DOHH2 (cell line): ENCODE measurements at regions not wholly inside any gene's neighbourhood (a gene's known extent, or its start where the extent isn't known, plus 50 kb on each side); places are given as distances from the start of the nearest gene placed in this dataset.

Experiments used
- H3F3A ChIP-seq: fragments of 200-600 bp; sonication (generic), shearing (Covaris generic); 2 replicates; pipeline ENCODE4 v1.6.0; 2016; ENCODE audit warnings: antibody characterized with exemption, mild to moderate bottlenecking; ENCODE audit not compliant: control insufficient read depth, insufficient read depth
- H3K27ac ChIP-seq: fragments of 200-600 bp; sonication (generic); 2 replicates; pipeline ENCODE4 v1.5.1; 2014; ENCODE audit warnings: low read depth, mild to moderate bottlenecking, low read length, moderate library complexity
- H3K27me3 ChIP-seq: fragments of 200-600 bp; sonication (generic); 2 replicates; pipeline ENCODE4 v1.6.1; 2014; ENCODE audit warnings: mild to moderate bottlenecking, low read length, mixed read lengths; ENCODE audit not compliant: control insufficient read depth
- H3K36me3 ChIP-seq: fragments of 200-600 bp; sonication (generic); 2 replicates; pipeline ENCODE4 v1.6.1; 2014; ENCODE audit warnings: mild to moderate bottlenecking, low read length, moderate library complexity, mixed read lengths; ENCODE audit not compliant: control insufficient read depth
- H3K4me1 ChIP-seq: fragments of 200-600 bp; sonication (generic); 2 replicates; pipeline ENCODE4 v1.6.1; 2014; ENCODE audit warnings: mild to moderate bottlenecking, low read length, mixed read lengths; ENCODE audit not compliant: control insufficient read depth
- H3K4me2 ChIP-seq: fragments of 200-600 bp; sonication (generic); 2 replicates; pipeline ENCODE4 v1.6.0; 2014; ENCODE audit warnings: mild to moderate bottlenecking, low read length, moderate library complexity
- H3K4me3 ChIP-seq: fragments of 200-600 bp; sonication (generic); 2 replicates; pipeline ENCODE4 v1.5.1; 2014; ENCODE audit warnings: mild to moderate bottlenecking, low read length, mixed read lengths
- H3K79me2 ChIP-seq: fragments of 200-600 bp; sonication (generic); 2 replicates; pipeline ENCODE4 v1.6.1; 2014; ENCODE audit warnings: mild to moderate bottlenecking, low read length, mixed read lengths; ENCODE audit not compliant: control insufficient read depth
- H3K9me2 ChIP-seq: fragments of 200-600 bp; sonication (generic); replicated peaks from 2 replicates; pipeline ENCODE4 v1.6.1; 2014; ENCODE audit warnings: mild to moderate bottlenecking, low read length, mixed read lengths; ENCODE audit not compliant: control insufficient read depth
- H3K9me3 ChIP-seq: fragments of 200-600 bp; sonication (generic); 2 replicates; pipeline ENCODE4 v1.6.1; 2014; ENCODE audit warnings: antibody characterized with exemption, low read length, mixed read lengths; ENCODE audit not compliant: control insufficient read depth, insufficient read depth
- H4K20me1 ChIP-seq: fragments of 200-600 bp; sonication (generic); 2 replicates; pipeline ENCODE4 v1.6.0; 2014; ENCODE audit warnings: low read depth, mild to moderate bottlenecking, antibody characterized with exemption, low read length, moderate library complexity; ENCODE audit not compliant: control insufficient read depth, insufficient read depth
- CTCF ChIP-seq: fragments of 200-600 bp; sonication (generic); IDR thresholded peaks from one replicate; pipeline ENCODE4 v1.5.1; 2014; ENCODE audit warnings: antibody characterized with exemption, mild to moderate bottlenecking, low read depth, low read length; ENCODE audit not compliant: poor library complexity, severe bottlenecking
- EZH2phosphoT487 ChIP-seq: fragments of 200-600 bp; sonication (generic); IDR thresholded peaks from 2 replicates; pipeline ENCODE4 v1.6.1; 2017; ENCODE audit warnings: borderline replicate concordance, mild to moderate bottlenecking, antibody characterized with exemption, low read length, moderate library complexity, mixed read lengths

GRCh38 chr6:112640891-112641290, 293.8 kb downstream of the RFPL4B start:
- Histone ChIP-seq H3K9me3 (no peaks in the 10 kb centered on the region), H3K79me2 (no peaks in the 10 kb centered on the region), H3K4me3 (no peak overlapping the region), H3F3A (no peaks in the 10 kb centered on the region), H3K9me2 (no peaks in the 10 kb centered on the region), H3K36me3 (no peaks in the 10 kb centered on the region), H3K27me3 (no peaks in the 10 kb centered on the region), H3K27ac (no peak overlapping the region), H3K4me2 (no peak overlapping the region), H4K20me1 (no peaks in the 10 kb centered on the region), H3K4me1 (no peaks in the 10 kb centered on the region)
- TF ChIP-seq EZH2phosphoT487, result no peak
- no peak for TF ChIP-seq CTCF

GRCh38 chr6:112649853-112650252, 302.7 kb downstream of the RFPL4B start:
- Histone ChIP-seq H3K36me3 (no peaks in the 10 kb centered on the region), H3K4me2 (no peak overlapping the region), H3K27me3 (no peaks in the 10 kb centered on the region), H3K9me3 (no peaks in the 10 kb centered on the region), H3K79me2 (no peaks in the 10 kb centered on the region), H3K4me3 (no peak overlapping the region), H3K27ac (no peak overlapping the region), H3K4me1 (no peaks in the 10 kb centered on the region), H4K20me1 (no peaks in the 10 kb centered on the region), H3K9me2 (no peaks in the 10 kb centered on the region), H3F3A (no peaks in the 10 kb centered on the region)
- TF ChIP-seq EZH2phosphoT487 (no peak), CTCF (no peak)

GRCh38 chr6:112651239-112651638, 304.1 kb downstream of the RFPL4B start:
- Histone ChIP-seq H3K36me3 (no peaks in the 10 kb centered on the region), H3K27ac (no peak overlapping the region), H3K27me3 (no peaks in the 10 kb centered on the region), H3K9me3 (no peaks in the 10 kb centered on the region), H3K79me2 (no peaks in the 10 kb centered on the region), H3F3A (no peaks in the 10 kb centered on the region), H3K9me2 (no peaks in the 10 kb centered on the region), H3K4me2 (no peak overlapping the region), H3K4me1 (no peaks in the 10 kb centered on the region), H4K20me1 (no peaks in the 10 kb centered on the region), H3K4me3 (no peak overlapping the region)
- TF ChIP-seq EZH2phosphoT487 (no peak), CTCF (no peak)

GRCh38 chr6:112659912-112660311, 312.8 kb downstream of the RFPL4B start:
- TF ChIP-seq CTCF (no peak), EZH2phosphoT487 (no peak)
- Histone ChIP-seq H3K27me3 (no peaks in the 10 kb centered on the region), H3K4me2 (no peak overlapping the region)

More at GRCh38 chr6:112659912-112660311, 312.8 kb downstream of the RFPL4B start:
- Histone ChIP-seq H3K4me1 (no peaks in the 10 kb centered on the region), H3K79me2 (no peaks in the 10 kb centered on the region), H3K27ac (no peak overlapping the region), H4K20me1 (no peaks in the 10 kb centered on the region), H3K36me3 (no peaks in the 10 kb centered on the region), H3K9me2 (no peaks in the 10 kb centered on the region), H3K4me3 (no peak overlapping the region), H3F3A (no peaks in the 10 kb centered on the region), H3K9me3 (no peaks in the 10 kb centered on the region)
